GM12878 (cell line): ENCODE measurements at regions not wholly inside any gene's neighbourhood (a gene's known extent, or its start where the extent isn't known, plus 50 kb on each side); places are given as distances from the start of the nearest gene placed in this dataset.
A peak's percentile ranks its signal among the peaks of the same experiment; 100 is the strongest.

Source experiments
- ATAC-seq: fragments of 200-7000 bp; cut with Tn5 transposase; 3 replicates; pipeline ENCODE4 v1.9.1; 2020; ENCODE audit warnings: mild to moderate bottlenecking, moderate library complexity
- BruUV-seq: library from RNA; stranded (reverse); fragments of 400-500 nt; replicated peaks from 2 replicates; lab custom pipeline; 2021; lab: Mats Ljungman, UMichigan
- CTCF ChIA-PET: fragments of 300-600 bp; sonication (Branson Sonifier 250); formaldehyde crosslinking; extraction: SDS; loops from one replicate; lab custom pipeline; 2021; ENCODE audit warnings: inconsistent platforms; lab: Yijun Ruan, JAX
- POLR2A ChIA-PET: fragments of 350-600 bp; formaldehyde crosslinking; extraction: SDS; loops from one replicate; lab custom pipeline; 2021; ENCODE audit warnings: inconsistent platforms; lab: Charles Lee
- RAD21 ChIA-PET: fragments of 300-600 bp; sonication (Branson Sonifier 250); formaldehyde crosslinking; loops from one replicate; lab custom pipeline; 2023; ENCODE audit warnings: antibody characterized with exemption; ENCODE audit not compliant: unreplicated experiment; lab: Charles Lee
- SMC1A ChIA-PET: fragments of 300-600 bp; sonication (Branson Sonifier 250); formaldehyde crosslinking; loops from one replicate; lab custom pipeline; 2023; ENCODE audit not compliant: unreplicated experiment, uncharacterized antibody; lab: Charles Lee
- DNase-seq: peaks from one replicate; pipeline ENCODE4 v3.0.0-alpha.2; 2011; ENCODE audit warnings: low read depth, low spot score
- FAIRE-seq: peaks from 3 replicates; lab custom pipeline; 2011; peaks lifted over from hg19 to GRCh38; lab: Jason Lieb, UNC
- H2AFZ ChIP-seq: 2 replicates; pipeline ENCODE4 v1.6.0; 2011; ENCODE audit warnings: low read depth, low read length, control low read depth; ENCODE audit not compliant: control insufficient read depth
- H3K27ac ChIP-seq: 2 replicates; pipeline ENCODE4 v1.5.1; 2011; ENCODE audit warnings: control low read depth; ENCODE audit not compliant: control insufficient read depth, insufficient read depth
- H3K27me3 ChIP-seq, 2 experiments: replicated peaks in 1 of 2; 2 replicates each; pipeline versions ENCODE4 v1.6.0 to v1.6.1; 2011; ENCODE audit warnings: low read length in 1 of 2; ENCODE audit not compliant: control insufficient read depth in 2 of 2, insufficient read depth in 2 of 2
- H3K36me3 ChIP-seq, 2 experiments: 2 replicates each; pipeline ENCODE4 v1.5.1; 2011; ENCODE audit warnings: low read length in 1 of 2; ENCODE audit not compliant: control insufficient read depth in 2 of 2, insufficient read depth in 2 of 2
- H3K4me1 ChIP-seq: 2 replicates; pipeline ENCODE4 v1.6.1; 2011; ENCODE audit warnings: mild to moderate bottlenecking, low read length, moderate library complexity, mixed read lengths; ENCODE audit not compliant: control insufficient read depth, insufficient read depth
- H3K4me2 ChIP-seq: 2 replicates; pipeline ENCODE4 v1.6.0; 2011; ENCODE audit warnings: control low read depth; ENCODE audit not compliant: control insufficient read depth, insufficient read depth
- H3K4me3 ChIP-seq: fragments of 200-600 bp; sonication (generic); 2 replicates; pipeline ENCODE4 v1.5.1; 2016
- H3K79me2 ChIP-seq: 2 replicates; pipeline ENCODE4 v1.6.0; 2011; ENCODE audit warnings: low read length; ENCODE audit not compliant: control insufficient read depth, insufficient read depth
- H3K9ac ChIP-seq: 2 replicates; pipeline ENCODE4 v1.8.0; 2011; ENCODE audit warnings: low read length, control low read depth, mixed read lengths; ENCODE audit not compliant: control insufficient read depth, insufficient read depth
- H3K9me3 ChIP-seq: replicated peaks from 3 replicates; pipeline ENCODE4 v1.5.1; 2011; ENCODE audit warnings: mild to moderate bottlenecking, low read length; ENCODE audit not compliant: control insufficient read depth, insufficient read depth
- H4K20me1 ChIP-seq: 2 replicates; pipeline ENCODE4 v1.6.0; 2011; ENCODE audit not compliant: control insufficient read depth, insufficient read depth
- ASH2L ChIP-seq: fragments of 300-600, 200-600 bp; sonication (generic); IDR thresholded peaks from 2 replicates; pipeline ENCODE4 v1.6.1; 2017; ENCODE audit warnings: low read depth, mild to moderate bottlenecking, borderline replicate concordance
- CEBPB ChIP-seq, 2 experiments: fragments of 150-350 bp in 1 of 2; IDR thresholded peaks; 2 replicates each; pipeline ENCODE4 v1.6.1; 2012 to 2014; ENCODE audit warnings: low read depth in 2 of 2, low read length in 2 of 2, borderline replicate concordance in 1 of 2, inconsistent platforms in 1 of 2
- DPF2 ChIP-seq: fragments of 450-650 bp; IDR thresholded peaks from 2 replicates; pipeline ENCODE4 v1.6.1; 2017; ENCODE audit warnings: mild to moderate bottlenecking
- GATAD2B ChIP-seq: fragments of 450-650 bp; conservative IDR thresholded peaks from 2 replicates; pipeline ENCODE4 v1.6.1; 2017; ENCODE audit warnings: low read depth, mild to moderate bottlenecking, moderate library complexity
- HDGF ChIP-seq: fragments of 450-650 bp; IDR thresholded peaks from 2 replicates; pipeline ENCODE4 v1.6.1; 2016; ENCODE audit warnings: antibody characterized with exemption
- MEF2A ChIP-seq: IDR thresholded peaks from 2 replicates; pipeline ENCODE4 v1.6.1; 2011; ENCODE audit warnings: low read depth, mild to moderate bottlenecking, low read length, moderate library complexity; ENCODE audit not compliant: insufficient read depth
- NFXL1 ChIP-seq: fragments of 450-650 bp; IDR thresholded peaks from 2 replicates; pipeline ENCODE4 v1.6.1; 2017; ENCODE audit warnings: antibody characterized with exemption, mild to moderate bottlenecking, borderline replicate concordance
- POLR2AphosphoS5 ChIP-seq: IDR thresholded peaks from 2 replicates; pipeline ENCODE4 v1.6.1; 2011; ENCODE audit warnings: mild to moderate bottlenecking, low read length, inconsistent platforms
- RAD21 ChIP-seq: IDR thresholded peaks from 2 replicates; pipeline ENCODE4 v1.6.1; 2011; ENCODE audit warnings: mild to moderate bottlenecking, low read depth, low read length, moderate library complexity; ENCODE audit not compliant: insufficient read depth
- SMC3 ChIP-seq: IDR thresholded peaks from 2 replicates; pipeline ENCODE4 v1.6.1; 2011; ENCODE audit warnings: low read length, improper control_type of control experiment, borderline replicate concordance
- ZNF217 ChIP-seq: fragments of 450-650 bp; IDR thresholded peaks from 2 replicates; pipeline ENCODE4 v1.6.1; 2017; ENCODE audit warnings: antibody characterized with exemption, mild to moderate bottlenecking
- ZNF274 ChIP-seq: IDR thresholded peaks from one replicate; pipeline ENCODE4 v1.8.0; 2011; ENCODE audit not compliant: insufficient read length, insufficient read depth
- ZSCAN29 ChIP-seq: fragments of 450-650 bp; IDR thresholded peaks from 2 replicates; pipeline ENCODE4 v1.6.1; 2017; ENCODE audit warnings: mild to moderate bottlenecking, moderate library complexity
- WGBS: methylation state at CpG from one replicate; pipeline ENCODE4 v1.1.6; 2016; ENCODE audit warnings: low lambda C conversion rate; ENCODE audit not compliant: insufficient replicate concordance, insufficient coverage; ENCODE audit errors: missing lambda C conversion rate; 5-methylcytosine and 5-hydroxymethylcytosine counted together
- in situ Hi-C: fragments of 300-500 bp; cut with MboI; formaldehyde crosslinking; loops from 9 replicates; pipeline ENCODE4 v1.14.3; 2018; ENCODE audit warnings: mixed read lengths
- intact Hi-C: fragments of 100-400 bp; cut with micrococcal nuclease; formaldehyde crosslinking; loops from one replicate; pipeline ENCODE4 v1.14.2; 2022; ENCODE audit not compliant: unreplicated experiment
- TF ChIP-seq, protein P1 (sequence below): fragments of 450-650 bp; formaldehyde crosslinking; IDR thresholded peaks from 2 replicates; pipeline ENCODE4 v1.4.0; 2022; ENCODE audit warnings: mild to moderate bottlenecking, moderate library complexity
- TF ChIP-seq, protein P2 (sequence below), 3 experiments: IDR thresholded peaks in 2 of 3; conservative IDR thresholded peaks in 1 of 3; 2 replicates each; pipeline ENCODE4 v1.5.1; 2011; ENCODE audit warnings: low read depth in 3 of 3, low read length in 3 of 3, mild to moderate bottlenecking in 3 of 3, control low read depth in 2 of 3, moderate library complexity in 2 of 3, inconsistent platforms in 1 of 3, mixed read lengths in 1 of 3; ENCODE audit not compliant: control insufficient read depth in 2 of 3, insufficient read depth in 1 of 3; ENCODE audit errors: extremely low read depth in 1 of 3

DNA sequence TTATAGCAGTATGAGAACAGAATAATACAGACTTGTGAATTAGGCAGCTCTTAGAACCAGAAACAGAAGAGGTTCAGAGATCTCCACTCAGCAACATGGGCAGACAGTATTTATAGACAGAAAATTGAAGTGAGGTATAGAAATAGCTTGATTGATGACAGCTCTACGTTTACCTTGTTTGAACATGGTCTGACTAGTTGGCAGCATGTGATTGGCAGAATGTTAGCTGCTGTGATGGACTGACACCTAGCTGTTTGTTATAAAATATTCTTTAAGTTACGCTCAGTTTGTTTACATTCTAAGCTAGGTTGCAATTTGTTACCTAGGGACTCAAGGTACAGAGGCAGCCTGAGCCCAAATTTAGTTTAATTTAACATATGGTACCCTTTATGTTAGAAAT is 73.7 kb upstream of the TMEM229A start (continued):
- TF ChIP-seq, protein P1, sequence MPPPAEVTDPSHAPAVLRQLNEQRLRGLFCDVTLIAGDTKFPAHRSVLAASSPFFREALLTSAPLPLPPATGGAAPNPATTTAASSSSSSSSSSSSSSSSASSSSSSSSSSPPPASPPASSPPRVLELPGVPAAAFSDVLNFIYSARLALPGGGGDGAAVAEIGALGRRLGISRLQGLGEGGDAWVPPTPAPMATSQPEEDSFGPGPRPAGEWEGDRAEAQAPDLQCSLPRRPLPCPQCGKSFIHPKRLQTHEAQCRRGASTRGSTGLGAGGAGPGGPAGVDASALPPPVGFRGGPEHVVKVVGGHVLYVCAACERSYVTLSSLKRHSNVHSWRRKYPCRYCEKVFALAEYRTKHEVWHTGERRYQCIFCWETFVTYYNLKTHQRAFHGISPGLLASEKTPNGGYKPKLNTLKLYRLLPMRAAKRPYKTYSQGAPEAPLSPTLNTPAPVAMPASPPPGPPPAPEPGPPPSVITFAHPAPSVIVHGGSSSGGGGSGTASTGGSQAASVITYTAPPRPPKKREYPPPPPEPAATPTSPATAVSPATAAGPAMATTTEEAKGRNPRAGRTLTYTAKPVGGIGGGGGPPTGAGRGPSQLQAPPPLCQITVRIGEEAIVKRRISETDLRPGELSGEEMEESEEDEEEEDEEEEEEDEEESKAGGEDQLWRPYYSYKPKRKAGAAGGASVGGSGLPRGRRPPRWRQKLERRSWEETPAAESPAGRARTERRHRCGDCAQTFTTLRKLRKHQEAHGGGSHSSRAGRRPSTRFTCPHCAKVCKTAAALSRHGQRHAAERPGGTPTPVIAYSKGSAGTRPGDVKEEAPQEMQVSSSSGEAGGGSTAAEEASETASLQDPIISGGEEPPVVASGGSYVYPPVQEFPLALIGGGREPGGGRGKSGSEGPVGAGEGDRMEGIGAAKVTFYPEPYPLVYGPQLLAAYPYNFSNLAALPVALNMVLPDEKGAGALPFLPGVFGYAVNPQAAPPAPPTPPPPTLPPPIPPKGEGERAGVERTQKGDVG = no peak
- TF ChIP-seq ZNF274 (no peak), ASH2L (no peak), CEBPB (IDR thresholded peaks at IDR 0.05; ENCODE audit: borderline replicate concordance in 1 of 2, low read depth in 2 of 2, low read length in 2 of 2) (no peak), GATAD2B (no peak), POLR2AphosphoS5 (no peak), HDGF (no peak), DPF2 (no peak), ZSCAN29 (no peak), ZNF217 (no peak), MEF2A (no peak)
- TF ChIP-seq, all 136 proteins: peak for 0

DNA sequence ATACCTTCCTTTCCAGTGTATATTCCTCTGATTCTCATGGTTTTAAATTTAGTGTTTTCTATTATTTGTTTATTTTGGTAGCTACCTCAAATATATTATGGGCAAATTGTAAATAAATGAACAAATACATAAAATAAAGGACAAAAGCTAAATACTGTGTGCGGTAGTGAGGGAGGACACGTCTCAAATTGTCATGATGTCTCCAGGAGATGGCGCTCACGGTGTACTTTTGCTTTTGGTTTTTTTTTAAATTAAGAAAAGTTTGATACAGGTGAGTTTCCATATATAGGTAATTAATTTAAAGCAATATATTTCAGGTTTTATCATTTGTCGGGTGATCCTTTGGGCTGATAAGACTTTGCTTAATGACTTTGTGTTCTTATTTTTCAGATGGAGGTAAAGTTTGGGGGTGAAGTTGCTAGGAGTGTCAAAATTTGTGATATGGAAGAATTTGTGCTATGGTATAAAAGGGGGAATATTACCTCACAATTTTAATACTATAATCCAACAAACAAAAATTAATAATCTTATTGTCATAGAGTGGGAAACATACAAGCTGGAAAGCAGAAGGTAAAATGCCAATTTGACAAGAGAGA is 68.4 kb upstream of the TMEM229A start:
- H3K9ac ChIP-seq = no peak overlapping the region
- TF ChIP-seq RAD21 (peak; percentile 47; the same call in 1 of the 2 replicates), NFXL1 (no peak), SMC3 (peak; percentile 38; the same call in 1 of the 2 replicates)
- TF ChIP-seq, protein P2, sequence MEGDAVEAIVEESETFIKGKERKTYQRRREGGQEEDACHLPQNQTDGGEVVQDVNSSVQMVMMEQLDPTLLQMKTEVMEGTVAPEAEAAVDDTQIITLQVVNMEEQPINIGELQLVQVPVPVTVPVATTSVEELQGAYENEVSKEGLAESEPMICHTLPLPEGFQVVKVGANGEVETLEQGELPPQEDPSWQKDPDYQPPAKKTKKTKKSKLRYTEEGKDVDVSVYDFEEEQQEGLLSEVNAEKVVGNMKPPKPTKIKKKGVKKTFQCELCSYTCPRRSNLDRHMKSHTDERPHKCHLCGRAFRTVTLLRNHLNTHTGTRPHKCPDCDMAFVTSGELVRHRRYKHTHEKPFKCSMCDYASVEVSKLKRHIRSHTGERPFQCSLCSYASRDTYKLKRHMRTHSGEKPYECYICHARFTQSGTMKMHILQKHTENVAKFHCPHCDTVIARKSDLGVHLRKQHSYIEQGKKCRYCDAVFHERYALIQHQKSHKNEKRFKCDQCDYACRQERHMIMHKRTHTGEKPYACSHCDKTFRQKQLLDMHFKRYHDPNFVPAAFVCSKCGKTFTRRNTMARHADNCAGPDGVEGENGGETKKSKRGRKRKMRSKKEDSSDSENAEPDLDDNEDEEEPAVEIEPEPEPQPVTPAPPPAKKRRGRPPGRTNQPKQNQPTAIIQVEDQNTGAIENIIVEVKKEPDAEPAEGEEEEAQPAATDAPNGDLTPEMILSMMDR (IDR thresholded peaks at IDR 0.05 in 2 of 3, conservative IDR thresholded peaks at IDR 0.05 in 1 of 3; ENCODE audit: control insufficient read depth in 2 of 3, extremely low read depth in 1 of 3, insufficient read depth in 1 of 3, low read depth in 3 of 3, low read length in 3 of 3) = peak; percentile 21 to 34 (median 26); a peak in 3 of 6 replicates
- TF ChIP-seq, all 136 proteins: peak for 3
- in situ Hi-C loops (no loop called here), intact Hi-C loops (loop anchor here (2.0 kb wide), 2 partner anchors 684 to 756 kb away; no protein-coding TSS in a partner anchor)
- 17% methylated on average over 5 of the region's 5 CpGs for WGBS
- POLR2A ChIA-PET = interaction anchor here (0.5 kb wide), 1 partner anchor 1311 kb away, joined by 7 read pairs; no protein-coding TSS in a partner anchor
- H3K79me2 ChIP-seq = no peaks in the 10 kb centered on the region
- BruUV-seq = no TSS peak
- H3K27ac ChIP-seq = no peak overlapping the region
- ATAC-seq (no peak), FAIRE-seq (peak; percentile 65), DNase-seq (no peak)
- H3K4me2 ChIP-seq = no peak overlapping the region
- H3K27me3 ChIP-seq = no peaks in the 10 kb centered on the region
- H3K9me3 ChIP-seq = no peaks in the 10 kb centered on the region
- H3K36me3 ChIP-seq = no peaks in the 10 kb centered on the region
- no peak overlapping the region for H3K4me3 ChIP-seq
- no peaks in the 10 kb centered on the region for H4K20me1 ChIP-seq
- CTCF ChIA-PET = interaction anchor here (0.6 to 3.0 kb wide), 17 partner anchors 10 to 756 kb away, joined by 3 to 18 read pairs (median 4); no protein-coding TSS in a partner anchor
- SMC1A ChIA-PET = interaction anchor here (0.5 to 3.1 kb wide), 10 partner anchors 9 to 756 kb away, joined by 3 to 15 read pairs (median 3); no protein-coding TSS in a partner anchor
- no peak overlapping the region for H2AFZ ChIP-seq
- RAD21 ChIA-PET = interaction anchor here (0.8 to 2.6 kb wide), 7 partner anchors 10 to 1529 kb away, joined by 3 to 18 read pairs (median 3); no protein-coding TSS in a partner anchor
- no peaks in the 10 kb centered on the region for H3K4me1 ChIP-seq
